Activated T-helper 17 cell treated with anti-CD3 and anti-CD28 coated beads, Interleukin-2, amount 50 U/mL, for 72 hours (primary cell): ENCODE measurements at regions not wholly inside any gene's neighbourhood (a gene's known extent, or its start where the extent isn't known, plus 50 kb on each side); places are given as distances from the start of the nearest gene placed in this dataset.

ENCODE experiments used
- ATAC-seq: fragments of 150-1000 bp; cut with Tn5 transposase; replicated peaks from 2 replicates; pipeline ENCODE4 v1.10.0; 2021; ENCODE audit warnings: mild to moderate bottlenecking, moderate library complexity
- H3K27ac Mint-ChIP-seq: one replicate; pipeline ENCODE4 v1.8.0; 2022; ENCODE audit warnings: mixed read lengths
- H3K27me3 Mint-ChIP-seq: one replicate; pipeline ENCODE4 v1.8.0; 2022; ENCODE audit warnings: mixed read lengths
- H3K36me3 Mint-ChIP-seq: one replicate; pipeline ENCODE4 v1.8.0; 2022; ENCODE audit warnings: low read depth, mild to moderate bottlenecking, mixed read lengths
- H3K4me1 Mint-ChIP-seq: one replicate; pipeline ENCODE4 v1.8.0; 2022; ENCODE audit warnings: mixed read lengths
- H3K4me3 Mint-ChIP-seq: one replicate; pipeline ENCODE4 v1.8.0; 2022; ENCODE audit warnings: mild to moderate bottlenecking, mixed read lengths
- H3K9me3 Mint-ChIP-seq: one replicate; pipeline ENCODE4 v1.8.0; 2022; ENCODE audit warnings: mixed read lengths

GRCh38 chr4:166290426-166290825 is 417.4 kb downstream of the TLL1 start:
- Mint-ChIP-seq H3K27me3 (no peaks in the 10 kb centered on the region), H3K36me3 (no peaks in the 10 kb centered on the region), H3K27ac (no peak overlapping the region), H3K9me3 (no peaks in the 10 kb centered on the region), H3K4me1 (no peaks in the 10 kb centered on the region), H3K4me3 (no peak overlapping the region)
- ATAC-seq, result no peak

DNA sequence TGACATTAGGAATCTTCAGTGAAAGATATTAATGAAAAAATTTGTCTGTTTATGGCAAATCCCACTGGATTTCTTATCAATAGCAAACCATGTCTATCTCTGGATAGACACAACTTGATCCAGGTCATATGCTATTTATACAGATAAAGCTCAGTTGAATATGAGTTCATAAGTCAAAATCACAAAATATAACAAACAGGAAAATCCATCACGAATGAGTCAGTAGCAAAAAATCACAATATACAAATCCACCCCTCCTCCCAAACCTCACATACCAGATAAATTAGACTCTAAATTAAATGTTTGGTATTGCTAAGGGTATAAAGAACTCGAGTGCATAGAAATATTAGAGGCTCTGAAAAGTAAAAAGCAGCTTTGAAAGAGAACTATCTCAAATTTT is 420.5 kb downstream of the TLL1 start:
- ATAC-seq, result no peak
- no peaks in the 10 kb centered on the region for H3K27me3 Mint-ChIP-seq
- no peak overlapping the region for H3K27ac Mint-ChIP-seq
- H3K4me1 Mint-ChIP-seq, result no peaks in the 10 kb centered on the region
- H3K36me3 Mint-ChIP-seq, result no peaks in the 10 kb centered on the region
- no peak overlapping the region for H3K4me3 Mint-ChIP-seq
- H3K9me3 Mint-ChIP-seq, result peaks cover 3% of the 10 kb centered on the region

DNA sequence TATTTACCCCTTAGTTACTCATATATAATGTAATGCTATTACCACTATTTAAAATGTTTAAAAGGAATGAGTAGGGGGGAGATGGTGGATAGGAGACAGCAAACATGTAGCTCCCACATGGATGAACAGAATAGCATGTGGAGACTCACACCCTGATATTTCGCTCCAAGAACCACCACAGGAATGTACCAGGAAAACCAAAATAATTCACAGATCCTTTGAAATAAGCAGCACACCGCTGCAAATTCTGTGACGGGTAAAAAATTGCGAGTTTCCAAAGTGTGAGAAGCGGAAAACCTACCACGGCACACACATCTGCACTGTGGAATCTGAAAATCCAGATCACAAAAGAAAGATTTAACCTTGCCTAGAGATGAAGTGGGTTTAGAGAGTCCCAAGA is 428.2 kb downstream of the TLL1 start:
- ATAC-seq, result no peak
- H3K27ac Mint-ChIP-seq, result no peak overlapping the region
- H3K36me3 Mint-ChIP-seq, result no peaks in the 10 kb centered on the region
- H3K4me3 Mint-ChIP-seq, result no peak overlapping the region
- H3K27me3 Mint-ChIP-seq, result no peaks in the 10 kb centered on the region
- no peaks in the 10 kb centered on the region for H3K4me1 Mint-ChIP-seq
- H3K9me3 Mint-ChIP-seq, result peaks cover 6% of the 10 kb centered on the region

- no peak for ATAC-seq
- Mint-ChIP-seq H3K27me3 (no peaks in the 10 kb centered on the region), H3K36me3 (no peaks in the 10 kb centered on the region), H3K4me1 (no peaks in the 10 kb centered on the region), H3K9me3 (peaks cover 3% of the 10 kb centered on the region), H3K27ac (no peak overlapping the region), H3K4me3 (no peak overlapping the region)
Measured at GRCh38 chr4:166308647-166309046, 435.6 kb downstream of the TLL1 start.

DNA sequence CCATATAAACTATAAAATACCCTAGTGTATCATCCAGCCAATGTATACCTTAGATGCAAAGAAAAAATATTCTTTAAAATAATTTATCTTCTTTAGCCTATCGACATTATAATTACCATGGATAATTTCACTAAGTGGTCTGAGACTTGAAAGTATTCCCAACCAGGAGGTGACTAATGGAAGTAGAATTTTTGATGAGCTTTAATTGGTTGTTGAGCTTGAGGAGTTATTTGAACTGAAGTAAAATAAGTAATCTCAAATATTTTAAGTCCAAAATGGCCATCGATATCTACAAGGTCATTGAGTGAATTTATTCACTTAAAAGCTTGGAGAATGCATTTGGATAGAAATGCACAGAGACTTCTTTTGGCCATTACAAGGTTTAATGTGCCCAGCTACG is 436.2 kb downstream of the TLL1 start:
- no peak for ATAC-seq
- H3K4me1 Mint-ChIP-seq, result no peaks in the 10 kb centered on the region
- no peaks in the 10 kb centered on the region for H3K27me3 Mint-ChIP-seq
- no peak overlapping the region for H3K4me3 Mint-ChIP-seq
- no peaks in the 10 kb centered on the region for H3K36me3 Mint-ChIP-seq
- H3K9me3 Mint-ChIP-seq, result peaks cover 3% of the 10 kb centered on the region
- no peak overlapping the region for H3K27ac Mint-ChIP-seq

GRCh38 chr4:166311169-166311568 is 438.1 kb downstream of the TLL1 start:
- no peaks in the 10 kb centered on the region for H3K36me3 Mint-ChIP-seq
- H3K27ac Mint-ChIP-seq, result no peak overlapping the region
- H3K27me3 Mint-ChIP-seq, result no peaks in the 10 kb centered on the region
- ATAC-seq, result no peak
- H3K4me1 Mint-ChIP-seq, result no peaks in the 10 kb centered on the region
- no peak overlapping the region for H3K4me3 Mint-ChIP-seq
- peaks cover 3% of the 10 kb centered on the region for H3K9me3 Mint-ChIP-seq

- ATAC-seq, result no peak
- peaks cover 7% of the 10 kb centered on the region for H3K9me3 Mint-ChIP-seq
- H3K4me1 Mint-ChIP-seq, result no peaks in the 10 kb centered on the region
- H3K27me3 Mint-ChIP-seq, result no peaks in the 10 kb centered on the region
- H3K36me3 Mint-ChIP-seq, result no peaks in the 10 kb centered on the region
- no peak overlapping the region for H3K4me3 Mint-ChIP-seq
- H3K27ac Mint-ChIP-seq, result no peak overlapping the region
Measured at GRCh38 chr4:166312166-166312565, 439.1 kb downstream of the TLL1 start.

- no peaks in the 10 kb centered on the region for H3K4me1 Mint-ChIP-seq
- no peaks in the 10 kb centered on the region for H3K36me3 Mint-ChIP-seq
- H3K27me3 Mint-ChIP-seq, result no peaks in the 10 kb centered on the region
- peaks cover 7% of the 10 kb centered on the region for H3K9me3 Mint-ChIP-seq
- no peak overlapping the region for H3K4me3 Mint-ChIP-seq
- no peak for ATAC-seq
- no peak overlapping the region for H3K27ac Mint-ChIP-seq
Measured at GRCh38 chr4:166314902-166315301, 441.9 kb downstream of the TLL1 start.

GRCh38 chr4:166315721-166316467 is 442.9 kb downstream of the TLL1 start:
- ATAC-seq, result no peak
- Mint-ChIP-seq H3K9me3 (peaks cover 7% of the 10 kb centered on the region), H3K27ac (no peak overlapping the region), H3K4me3 (no peak overlapping the region), H3K36me3 (no peaks in the 10 kb centered on the region), H3K4me1 (no peaks in the 10 kb centered on the region), H3K27me3 (no peaks in the 10 kb centered on the region)

- Mint-ChIP-seq H3K4me3 (no peak overlapping the region), H3K4me1 (no peaks in the 10 kb centered on the region), H3K9me3 (peaks cover 12% of the 10 kb centered on the region), H3K27ac (no peak overlapping the region), H3K27me3 (no peaks in the 10 kb centered on the region), H3K36me3 (no peaks in the 10 kb centered on the region)
- no peak for ATAC-seq
Measured at GRCh38 chr4:166318810-166319525, 445.9 kb downstream of the TLL1 start.

GRCh38 chr4:166323250-166323649 is 450.2 kb downstream of the TLL1 start:
- Mint-ChIP-seq H3K9me3 (peaks cover 5% of the 10 kb centered on the region), H3K4me1 (no peaks in the 10 kb centered on the region), H3K27ac (no peak overlapping the region), H3K27me3 (no peaks in the 10 kb centered on the region), H3K4me3 (no peak overlapping the region), H3K36me3 (no peaks in the 10 kb centered on the region)
- no peak for ATAC-seq

GRCh38 chr4:166324321-166324720 is 451.3 kb downstream of the TLL1 start:
- Mint-ChIP-seq H3K27ac (no peak overlapping the region), H3K4me1 (no peaks in the 10 kb centered on the region), H3K9me3 (peaks cover 5% of the 10 kb centered on the region), H3K4me3 (no peak overlapping the region), H3K27me3 (no peaks in the 10 kb centered on the region), H3K36me3 (no peaks in the 10 kb centered on the region)
- ATAC-seq, result no peak

GRCh38 chr4:166335256-166335938 is 462.4 kb downstream of the TLL1 start:
- no peaks in the 10 kb centered on the region for H3K36me3 Mint-ChIP-seq
- no peak overlapping the region for H3K27ac Mint-ChIP-seq
- no peak for ATAC-seq
- no peaks in the 10 kb centered on the region for H3K4me1 Mint-ChIP-seq
- H3K27me3 Mint-ChIP-seq, result no peaks in the 10 kb centered on the region
- no peak overlapping the region for H3K4me3 Mint-ChIP-seq
- H3K9me3 Mint-ChIP-seq, result peaks cover 13% of the 10 kb centered on the region

GRCh38 chr4:166341992-166342391 is 469.0 kb downstream of the TLL1 start:
- no peak overlapping the region for H3K4me3 Mint-ChIP-seq
- no peaks in the 10 kb centered on the region for H3K4me1 Mint-ChIP-seq
- H3K36me3 Mint-ChIP-seq, result no peaks in the 10 kb centered on the region
- no peaks in the 10 kb centered on the region for H3K27me3 Mint-ChIP-seq
- no peak overlapping the region for H3K27ac Mint-ChIP-seq
- ATAC-seq, result no peak
- H3K9me3 Mint-ChIP-seq, result no peaks in the 10 kb centered on the region

DNA sequence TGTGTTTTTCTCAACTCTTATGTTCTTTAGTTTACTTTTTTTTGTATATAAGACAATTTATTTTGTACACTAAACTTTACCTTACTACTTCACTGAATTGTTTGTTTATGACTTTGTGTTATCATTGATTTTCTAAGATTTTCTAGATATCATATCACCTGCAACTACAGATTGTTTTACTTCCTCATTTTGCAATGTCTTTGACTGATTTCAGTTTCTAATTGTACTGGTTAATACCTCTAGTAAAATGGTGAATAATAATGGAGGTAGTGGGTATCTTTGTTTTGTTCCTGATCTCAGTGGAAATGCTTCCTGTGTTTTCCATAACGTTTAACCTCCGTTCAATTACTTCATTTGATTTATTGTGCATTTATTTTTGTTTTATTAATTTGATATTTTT is 490.2 kb downstream of the TLL1 start:
- H3K4me1 Mint-ChIP-seq, result no peaks in the 10 kb centered on the region
- no peaks in the 10 kb centered on the region for H3K27me3 Mint-ChIP-seq
- no peak overlapping the region for H3K4me3 Mint-ChIP-seq
- peaks cover 11% of the 10 kb centered on the region for H3K9me3 Mint-ChIP-seq
- no peaks in the 10 kb centered on the region for H3K36me3 Mint-ChIP-seq
- ATAC-seq, result no peak
- H3K27ac Mint-ChIP-seq, result no peak overlapping the region
